OCI-LY3 (cell line): ENCODE measurements at regions not wholly inside any gene's neighbourhood (a gene's known extent, or its start where the extent isn't known, plus 50 kb on each side); places are given as distances from the start of the nearest gene placed in this dataset.

Experiments
- H2AFZ ChIP-seq: fragments of 200-600, 300-600 bp; shearing (Covaris generic); 2 replicates; pipeline ENCODE4 v1.6.0; 2014; ENCODE audit warnings: antibody characterized with exemption, low read depth, low read length
- H3K27ac ChIP-seq: fragments of 200-600, 300-600 bp; sonication (generic); 2 replicates; pipeline ENCODE4 v1.5.1; 2014; ENCODE audit warnings: mild to moderate bottlenecking, low read length, moderate library complexity, mixed read lengths
- H3K27me3 ChIP-seq: fragments of 200-600, 300-600 bp; sonication (generic); 2 replicates; pipeline ENCODE4 v1.6.1; 2014; ENCODE audit warnings: low read depth, low read length, mixed read lengths
- H3K36me3 ChIP-seq: fragments of 200-600, 300-600 bp; sonication (generic); replicated peaks from 2 replicates; pipeline ENCODE3; 2014; ENCODE audit warnings: low read depth, low read length, mixed read lengths
- H3K4me1 ChIP-seq: fragments of 300-600, 200-600 bp; sonication (generic); 2 replicates; pipeline ENCODE4 v1.6.1; 2014; ENCODE audit warnings: low read length, mixed read lengths
- H3K4me2 ChIP-seq: fragments of 200-600, 300-600 bp; sonication (generic); 2 replicates; pipeline ENCODE4 v1.6.1; 2014; ENCODE audit warnings: low read length, mixed read lengths
- H3K4me3 ChIP-seq: fragments of 300-600, 200-600 bp; sonication (generic); 2 replicates; pipeline ENCODE4 v1.5.1; 2014; ENCODE audit warnings: antibody characterized with exemption, mild to moderate bottlenecking, low read length, moderate library complexity
- H3K79me2 ChIP-seq: fragments of 300-600, 200-600 bp; shearing (Covaris generic); 2 replicates; pipeline ENCODE4 v1.6.1; 2014; ENCODE audit warnings: mild to moderate bottlenecking, low read length, mixed read lengths
- H3K9ac ChIP-seq: fragments of 300-600, 200-600 bp; shearing (Covaris generic); 2 replicates; pipeline ENCODE4 v1.6.0; 2014; ENCODE audit warnings: mild to moderate bottlenecking, low read length, moderate library complexity
- H3K9me3 ChIP-seq: fragments of 200-600, 300-600 bp; shearing (Covaris generic); 2 replicates; pipeline ENCODE4 v1.6.1; 2014; ENCODE audit warnings: low read length, mixed read lengths; ENCODE audit not compliant: insufficient read depth
- H4K20me1 ChIP-seq: fragments of 200-600, 300-600 bp; sonication (generic); 2 replicates; pipeline ENCODE4 v1.6.1; 2016; ENCODE audit warnings: low read length, mixed read lengths; ENCODE audit not compliant: insufficient read depth
- CTCF ChIP-seq: fragments of 200-600, 300-600 bp; sonication (generic); IDR thresholded peaks from 2 replicates; pipeline ENCODE4 v1.5.1; 2014; ENCODE audit warnings: antibody characterized with exemption, low read length, low read depth
- EZH2phosphoT487 ChIP-seq: fragments of 200-600 bp; shearing (Covaris generic); IDR thresholded peaks from 2 replicates; pipeline ENCODE4 v1.6.1; 2018; ENCODE audit warnings: antibody characterized with exemption, mixed run types, low read depth

- no peaks in the 10 kb centered on the region for H3K36me3 ChIP-seq
- no peak overlapping the region for H2AFZ ChIP-seq
- H3K4me1 ChIP-seq, result no peaks in the 10 kb centered on the region
- no peaks in the 10 kb centered on the region for H3K79me2 ChIP-seq
- H3K27me3 ChIP-seq, result peaks cover 3% of the 10 kb centered on the region; the same call in 1 of the 2 replicates
- no peak overlapping the region for H3K4me3 ChIP-seq
- no peaks in the 10 kb centered on the region for H4K20me1 ChIP-seq
- H3K4me2 ChIP-seq, result no peak overlapping the region
- H3K9me3 ChIP-seq, result no peaks in the 10 kb centered on the region
- no peak overlapping the region for H3K27ac ChIP-seq
- TF ChIP-seq EZH2phosphoT487 (no peak), CTCF (no peak)
- H3K9ac ChIP-seq, result no peak overlapping the region
These were observed 716.1 kb upstream of the WWC1 start for GRCh38 chr5:167575330-167575729.

GRCh38 chr5:167576126-167576525 lies 715.3 kb upstream of the WWC1 start:
- Histone ChIP-seq H3K4me1 (no peaks in the 10 kb centered on the region), H3K27me3 (peaks cover 3% of the 10 kb centered on the region; the same call in 1 of the 2 replicates), H3K36me3 (no peaks in the 10 kb centered on the region), H3K27ac (no peak overlapping the region), H3K4me3 (no peak overlapping the region), H3K9me3 (no peaks in the 10 kb centered on the region), H3K79me2 (no peaks in the 10 kb centered on the region), H3K4me2 (no peak overlapping the region), H3K9ac (no peak overlapping the region), H2AFZ (no peak overlapping the region), H4K20me1 (no peaks in the 10 kb centered on the region)
- no peak for TF ChIP-seq EZH2phosphoT487
- no peak for TF ChIP-seq CTCF

- Histone ChIP-seq H2AFZ (no peak overlapping the region), H3K9ac (no peak overlapping the region)
These were observed 714.5 kb upstream of the WWC1 start for GRCh38 chr5:167576897-167577296.

GRCh38 chr5:167577616-167578015 lies 713.8 kb upstream of the WWC1 start:
- no peak overlapping the region for H3K27ac ChIP-seq
- no peaks in the 10 kb centered on the region for H3K36me3 ChIP-seq
- H3K4me3 ChIP-seq, result no peak overlapping the region
- H3K4me2 ChIP-seq, result no peak overlapping the region
- no peak overlapping the region for H2AFZ ChIP-seq
- H4K20me1 ChIP-seq, result no peaks in the 10 kb centered on the region
- H3K27me3 ChIP-seq, result peaks cover 3% of the 10 kb centered on the region; the same call in 1 of the 2 replicates
- H3K9ac ChIP-seq, result no peak overlapping the region
- no peaks in the 10 kb centered on the region for H3K4me1 ChIP-seq
- TF ChIP-seq EZH2phosphoT487, result no peak
- no peak for TF ChIP-seq CTCF
- H3K9me3 ChIP-seq, result no peaks in the 10 kb centered on the region
- no peaks in the 10 kb centered on the region for H3K79me2 ChIP-seq

More at GRCh38 chr5:167576897-167577296, 714.5 kb upstream of the WWC1 start:
- Histone ChIP-seq H3K79me2 (no peaks in the 10 kb centered on the region), H3K4me2 (no peak overlapping the region), H3K4me1 (no peaks in the 10 kb centered on the region), H3K36me3 (no peaks in the 10 kb centered on the region), H3K9me3 (no peaks in the 10 kb centered on the region), H4K20me1 (no peaks in the 10 kb centered on the region), H3K27me3 (peaks cover 3% of the 10 kb centered on the region; the same call in 1 of the 2 replicates), H3K4me3 (no peak overlapping the region), H3K27ac (no peak overlapping the region)
- TF ChIP-seq CTCF (no peak), EZH2phosphoT487 (no peak)
